ENCODE measurements at regions not wholly inside any gene's neighbourhood (a gene's known extent, or its start where the extent isn't known, plus 50 kb on each side); places are given as distances from the start of the nearest gene placed in this dataset.

DNA sequence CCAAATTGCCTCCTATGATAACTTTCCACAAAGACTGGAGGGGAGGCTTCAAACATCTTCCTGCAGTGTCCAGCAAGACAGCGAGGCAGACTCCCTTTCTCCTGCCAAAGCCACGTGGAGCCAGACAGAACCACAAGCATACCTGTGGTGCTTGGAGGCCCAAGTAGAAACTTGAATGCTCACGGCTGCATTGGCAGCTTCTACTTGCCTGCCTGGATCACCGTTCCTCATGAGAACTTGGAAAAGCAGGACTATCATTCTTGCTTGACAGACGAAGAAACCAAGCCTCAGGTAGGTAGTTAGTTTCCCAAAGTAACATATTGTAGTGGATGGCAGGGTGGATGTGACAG lies 216.3 kb upstream of the SFRP2 start:
- FAIRE-seq: no peak
- Histone ChIP-seq H3K4me3 (ENCODE audit: low read depth, low read length) (no peak overlapping the region), H3K27me3 (ENCODE audit: control insufficient read depth, insufficient read depth, low read length) (no peaks in the 10 kb centered on the region), H3K36me3 (ENCODE audit: control insufficient read depth, insufficient read depth, low read length) (no peaks in the 10 kb centered on the region)
- peak; percentile 0 for DNase-seq (ENCODE audit: low read depth)
- TF ChIP-seq, protein P1, sequence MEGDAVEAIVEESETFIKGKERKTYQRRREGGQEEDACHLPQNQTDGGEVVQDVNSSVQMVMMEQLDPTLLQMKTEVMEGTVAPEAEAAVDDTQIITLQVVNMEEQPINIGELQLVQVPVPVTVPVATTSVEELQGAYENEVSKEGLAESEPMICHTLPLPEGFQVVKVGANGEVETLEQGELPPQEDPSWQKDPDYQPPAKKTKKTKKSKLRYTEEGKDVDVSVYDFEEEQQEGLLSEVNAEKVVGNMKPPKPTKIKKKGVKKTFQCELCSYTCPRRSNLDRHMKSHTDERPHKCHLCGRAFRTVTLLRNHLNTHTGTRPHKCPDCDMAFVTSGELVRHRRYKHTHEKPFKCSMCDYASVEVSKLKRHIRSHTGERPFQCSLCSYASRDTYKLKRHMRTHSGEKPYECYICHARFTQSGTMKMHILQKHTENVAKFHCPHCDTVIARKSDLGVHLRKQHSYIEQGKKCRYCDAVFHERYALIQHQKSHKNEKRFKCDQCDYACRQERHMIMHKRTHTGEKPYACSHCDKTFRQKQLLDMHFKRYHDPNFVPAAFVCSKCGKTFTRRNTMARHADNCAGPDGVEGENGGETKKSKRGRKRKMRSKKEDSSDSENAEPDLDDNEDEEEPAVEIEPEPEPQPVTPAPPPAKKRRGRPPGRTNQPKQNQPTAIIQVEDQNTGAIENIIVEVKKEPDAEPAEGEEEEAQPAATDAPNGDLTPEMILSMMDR (IDR thresholded peaks at IDR 0.05; ENCODE audit: insufficient read depth, low read length, severe bottlenecking): no peak

DNA sequence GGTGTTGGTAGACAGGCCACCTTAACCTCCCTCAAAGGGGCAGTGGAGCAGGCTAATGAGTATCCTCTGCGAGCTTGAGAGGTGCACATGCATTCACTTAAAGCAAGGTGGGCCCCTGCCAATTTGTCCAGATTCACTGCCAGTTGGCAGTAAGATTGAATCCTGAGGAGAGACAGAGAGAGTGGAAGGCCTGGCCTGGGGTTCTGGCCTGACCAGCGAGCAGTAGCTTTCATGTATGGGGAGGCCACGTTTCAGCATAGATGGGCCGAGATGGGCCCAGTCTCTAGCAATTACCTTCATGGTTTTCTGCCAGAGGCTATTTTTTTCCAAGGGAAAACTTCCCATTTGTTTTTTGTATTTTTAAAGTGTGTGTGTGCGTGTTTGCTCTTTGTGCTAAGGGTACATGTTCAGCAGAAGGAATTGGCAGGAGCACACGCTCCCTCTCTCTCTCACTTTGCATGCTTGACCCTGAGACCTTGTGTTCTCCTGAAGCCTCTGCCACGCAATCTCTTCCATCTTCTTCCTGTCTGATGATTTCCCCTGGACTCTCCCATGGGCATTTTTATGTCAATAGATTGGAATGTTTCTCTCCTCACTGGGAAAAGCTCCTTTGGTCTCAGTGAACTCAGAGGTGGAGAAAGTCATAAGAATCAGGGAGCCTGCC lies 215.8 kb upstream of the SFRP2 start:
- no peaks in the 10 kb centered on the region for H3K36me3 ChIP-seq (ENCODE audit: control insufficient read depth, insufficient read depth, low read length)
- no peak for FAIRE-seq
- no peak overlapping the region for H3K4me3 ChIP-seq (ENCODE audit: low read depth, low read length)
- TF ChIP-seq, protein P1 (IDR thresholded peaks at IDR 0.05; ENCODE audit: insufficient read depth, low read length, severe bottlenecking): no peak
- peak; percentile 15 for DNase-seq (ENCODE audit: low read depth)
- H3K27me3 ChIP-seq (ENCODE audit: control insufficient read depth, insufficient read depth, low read length): no peaks in the 10 kb centered on the region

DNA sequence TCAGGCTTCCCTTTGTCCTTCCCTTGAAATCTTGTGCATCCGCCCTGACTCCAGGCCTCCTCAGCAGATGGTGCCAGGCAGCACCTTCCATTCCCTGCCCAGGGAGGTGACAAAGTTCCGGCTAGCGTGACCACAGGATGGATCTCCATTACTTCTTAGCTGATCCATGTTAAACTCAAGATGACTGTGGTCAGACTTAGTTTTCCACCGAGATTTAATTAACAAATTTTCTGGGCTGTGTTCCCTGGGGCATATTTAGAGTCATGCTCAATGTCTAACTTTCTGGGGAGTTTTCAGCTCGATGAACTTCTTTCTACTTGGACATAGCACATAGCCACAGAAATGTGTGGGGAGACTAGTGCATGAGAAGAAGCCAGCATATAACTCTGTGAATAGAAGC lies 215.1 kb upstream of the SFRP2 start:
- DNase-seq (ENCODE audit: low read depth) (no peak), FAIRE-seq (peak; percentile 47)
- TF ChIP-seq, protein P1 (IDR thresholded peaks at IDR 0.05; ENCODE audit: insufficient read depth, low read length, severe bottlenecking): no peak
- no peaks in the 10 kb centered on the region for H3K27me3 ChIP-seq (ENCODE audit: control insufficient read depth, insufficient read depth, low read length)
- no peaks in the 10 kb centered on the region for H3K36me3 ChIP-seq (ENCODE audit: control insufficient read depth, insufficient read depth, low read length)
- H3K4me3 ChIP-seq (ENCODE audit: low read depth, low read length): no peak overlapping the region

GRCh38 chr4:154003378-154003777 lies 214.5 kb upstream of the SFRP2 start:
- no peak overlapping the region for H3K4me3 ChIP-seq (ENCODE audit: low read depth, low read length)
- DNase-seq (ENCODE audit: low read depth) (no peak), FAIRE-seq (no peak)
- TF ChIP-seq, protein P1 (IDR thresholded peaks at IDR 0.05; ENCODE audit: insufficient read depth, low read length, severe bottlenecking): no peak
- H3K36me3 ChIP-seq (ENCODE audit: control insufficient read depth, insufficient read depth, low read length): no peaks in the 10 kb centered on the region
- no peaks in the 10 kb centered on the region for H3K27me3 ChIP-seq (ENCODE audit: control insufficient read depth, insufficient read depth, low read length)

GRCh38 chr4:154001193-154001592 lies 212.3 kb upstream of the SFRP2 start:
- TF ChIP-seq, protein P1 (IDR thresholded peaks at IDR 0.05; ENCODE audit: insufficient read depth, low read length, severe bottlenecking): no peak
- FAIRE-seq (no peak), DNase-seq (ENCODE audit: low read depth) (no peak)
- H3K27me3 ChIP-seq (ENCODE audit: control insufficient read depth, insufficient read depth, low read length): no peaks in the 10 kb centered on the region
- H3K36me3 ChIP-seq (ENCODE audit: control insufficient read depth, insufficient read depth, low read length): no peaks in the 10 kb centered on the region
- no peak overlapping the region for H3K4me3 ChIP-seq (ENCODE audit: low read depth, low read length)

DNA sequence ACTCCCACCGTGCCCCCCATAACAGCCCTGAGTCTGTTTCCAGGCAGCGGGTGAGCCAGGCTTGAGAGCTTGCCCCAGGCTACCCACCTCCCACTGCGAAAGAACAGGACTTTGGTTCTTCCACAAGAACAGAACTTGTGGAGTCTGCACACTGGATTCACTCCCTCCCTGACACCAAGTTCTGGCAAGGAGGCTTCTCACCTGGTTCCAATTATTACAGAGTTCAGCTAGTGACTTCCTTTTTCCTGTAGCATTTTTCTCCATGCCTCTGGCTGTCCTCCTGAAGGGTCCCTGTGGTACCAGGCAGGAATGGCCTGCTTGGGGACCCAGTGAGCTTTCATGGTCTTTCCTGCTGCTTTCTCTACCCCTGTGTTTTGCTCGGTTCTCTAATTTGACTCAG lies 208.6 kb upstream of the SFRP2 start:
- DNase-seq (ENCODE audit: low read depth): no peak
- Histone ChIP-seq H3K36me3 (ENCODE audit: control insufficient read depth, insufficient read depth, low read length) (no peaks in the 10 kb centered on the region), H3K27me3 (ENCODE audit: control insufficient read depth, insufficient read depth, low read length) (no peaks in the 10 kb centered on the region), H3K4me3 (ENCODE audit: low read depth, low read length) (no peak overlapping the region)
- TF ChIP-seq, protein P1 (IDR thresholded peaks at IDR 0.05; ENCODE audit: insufficient read depth, low read length, severe bottlenecking): no peak
- FAIRE-seq: no peak
